ENCODE measurements at regions not wholly inside any gene's neighbourhood (a gene's known extent, or its start where the extent isn't known, plus 50 kb on each side); places are given as distances from the start of the nearest gene placed in this dataset.
"Not testable (repeated sequence)": the region's sequence is repeated elsewhere in the genome, so short reads cannot be mapped to it uniquely, and the experiment has no call there.

GRCh38 chr1:69120126-69120741 lies 447.5 kb upstream of the LRRC7 start:
- H3K4me1 Mint-ChIP-seq; H3K4me3 Mint-ChIP-seq; H3K36me3 Mint-ChIP-seq; H3K27ac Mint-ChIP-seq; ATAC-seq; DNase-seq (ENCODE audit: low spot score in 2 of 2); H3K9me3 Mint-ChIP-seq: not testable (repeated sequence)

GRCh38 chr1:69120817-69121216 lies 446.9 kb upstream of the LRRC7 start:
- ATAC-seq, result no peak
- H3K4me1 Mint-ChIP-seq, result no peaks in the 10 kb centered on the region

DNA sequence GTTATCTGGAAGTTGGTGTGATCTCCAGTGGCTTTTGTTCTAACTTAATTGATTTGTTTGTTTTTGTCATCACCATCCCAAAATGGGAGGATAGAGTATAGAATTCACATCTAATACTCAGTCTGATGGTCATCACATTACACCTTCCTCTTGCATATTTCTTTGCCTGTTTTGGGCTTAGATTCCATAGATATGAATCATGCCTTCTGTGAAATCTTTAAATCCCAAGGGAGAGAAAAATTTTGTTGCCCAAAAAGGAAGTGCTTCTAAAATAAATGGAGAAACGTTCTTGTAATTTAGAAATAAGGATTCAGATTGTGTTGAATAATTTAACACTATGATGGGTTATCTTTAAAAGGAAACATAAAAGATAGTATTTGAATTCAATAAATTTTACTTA lies 446.0 kb upstream of the LRRC7 start:
- Mint-ChIP-seq H3K4me3 (no peak overlapping the region), H3K27ac (no peak overlapping the region)
- no peak for DNase-seq (ENCODE audit: low spot score in 2 of 2)

More at GRCh38 chr1:69120817-69121216, 446.9 kb upstream of the LRRC7 start:
- H3K4me3 Mint-ChIP-seq, result no peak overlapping the region
- peaks cover 11% of the 10 kb centered on the region for H3K9me3 Mint-ChIP-seq
- H3K27ac Mint-ChIP-seq, result no peak overlapping the region
- no peak for DNase-seq (ENCODE audit: low spot score in 2 of 2)
- no peaks in the 10 kb centered on the region for H3K36me3 Mint-ChIP-seq

GRCh38 chr1:69122373-69122772 lies 445.3 kb upstream of the LRRC7 start:
- no peaks in the 10 kb centered on the region for H3K4me1 Mint-ChIP-seq
- H3K36me3 Mint-ChIP-seq, result no peaks in the 10 kb centered on the region
- H3K27ac Mint-ChIP-seq, result no peak overlapping the region
- ATAC-seq (no peak), DNase-seq (ENCODE audit: low spot score in 2 of 2) (no peak)
- peaks cover 22% of the 10 kb centered on the region for H3K9me3 Mint-ChIP-seq
- H3K4me3 Mint-ChIP-seq, result no peak overlapping the region

More for the DNA sequence above, 446.0 kb upstream of the LRRC7 start:
- ATAC-seq, result no peak
- H3K36me3 Mint-ChIP-seq, result no peaks in the 10 kb centered on the region
- H3K9me3 Mint-ChIP-seq, result peaks cover 17% of the 10 kb centered on the region
- H3K4me1 Mint-ChIP-seq, result no peaks in the 10 kb centered on the region

- no peaks in the 10 kb centered on the region for H3K4me1 Mint-ChIP-seq
- H3K4me3 Mint-ChIP-seq, result no peak overlapping the region
- H3K36me3 Mint-ChIP-seq, result no peaks in the 10 kb centered on the region
- peaks cover 23% of the 10 kb centered on the region for H3K9me3 Mint-ChIP-seq
- H3K27ac Mint-ChIP-seq, result no peak overlapping the region
- DNase-seq (ENCODE audit: low spot score in 2 of 2), result no peak
- no peak for ATAC-seq
Measured at GRCh38 chr1:69123486-69123885, 444.2 kb upstream of the LRRC7 start.

DNA sequence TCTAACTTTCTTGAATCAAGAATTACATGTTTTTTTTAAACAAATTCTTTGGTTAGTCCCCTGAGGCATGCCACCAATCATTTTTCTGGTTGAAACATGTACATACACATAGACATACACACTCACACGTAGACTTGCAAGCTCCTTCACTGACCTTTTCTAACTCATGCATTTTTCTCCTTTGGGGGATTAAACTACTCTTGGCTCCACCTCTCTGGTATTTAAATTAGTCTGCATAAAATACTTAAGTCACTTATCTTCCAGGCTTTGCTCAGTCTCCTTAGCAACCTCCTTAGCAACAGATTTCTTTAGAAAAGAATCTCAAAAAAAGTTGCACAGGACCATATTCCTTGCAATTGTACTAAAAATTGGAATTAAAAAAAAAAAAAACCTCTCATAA lies 440.9 kb upstream of the LRRC7 start:
- no peaks in the 10 kb centered on the region for H3K36me3 Mint-ChIP-seq
- H3K9me3 Mint-ChIP-seq, result peaks cover 27% of the 10 kb centered on the region
- ATAC-seq (no peak), DNase-seq (ENCODE audit: low spot score in 2 of 2) (no peak)
- no peaks in the 10 kb centered on the region for H3K4me1 Mint-ChIP-seq
- no peak overlapping the region for H3K4me3 Mint-ChIP-seq
- H3K27ac Mint-ChIP-seq, result no peak overlapping the region

GRCh38 chr1:69128204-69128603 lies 439.5 kb upstream of the LRRC7 start:
- DNase-seq (ENCODE audit: low spot score in 2 of 2) (no peak), ATAC-seq (no peak)
- Mint-ChIP-seq H3K9me3 (peaks cover 27% of the 10 kb centered on the region), H3K27ac (no peak overlapping the region), H3K4me3 (no peak overlapping the region), H3K36me3 (no peaks in the 10 kb centered on the region), H3K4me1 (no peaks in the 10 kb centered on the region)

GRCh38 chr1:69129538-69129937 lies 438.2 kb upstream of the LRRC7 start:
- DNase-seq (ENCODE audit: low spot score in 2 of 2), result no peak
- Mint-ChIP-seq H3K27ac (no peak overlapping the region), H3K36me3 (no peaks in the 10 kb centered on the region), H3K4me1 (no peaks in the 10 kb centered on the region), H3K4me3 (no peak overlapping the region), H3K9me3 (peaks cover 25% of the 10 kb centered on the region)
- ATAC-seq, result no peak

DNA sequence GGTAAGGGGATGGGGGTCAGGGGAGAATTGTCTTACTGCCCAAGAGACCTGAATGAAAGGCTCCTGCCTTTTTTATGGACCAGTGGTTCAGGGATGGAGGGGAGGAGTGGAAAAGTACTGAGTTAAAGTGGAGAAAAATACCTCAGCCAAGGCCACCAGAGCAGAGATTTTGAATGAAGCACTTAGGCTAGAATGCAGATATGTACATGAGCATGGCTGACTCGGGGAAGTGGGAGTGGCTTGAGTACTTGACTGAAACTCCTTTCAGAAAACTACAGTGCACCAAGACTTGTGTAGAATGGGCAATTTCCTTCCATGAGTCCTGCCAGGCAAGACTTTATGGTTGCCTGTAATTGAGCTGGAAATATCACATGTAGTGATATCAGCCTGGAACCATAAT lies 429.6 kb upstream of the LRRC7 start:
- Mint-ChIP-seq H3K4me1 (no peaks in the 10 kb centered on the region), H3K4me3 (no peak overlapping the region), H3K27ac (no peak overlapping the region), H3K9me3 (peaks cover 21% of the 10 kb centered on the region), H3K36me3 (no peaks in the 10 kb centered on the region)
- no peak for ATAC-seq
- DNase-seq (ENCODE audit: low spot score in 2 of 2), result no peak

GRCh38 chr1:69139007-69139406 lies 428.7 kb upstream of the LRRC7 start:
- no peak for DNase-seq (ENCODE audit: low spot score in 2 of 2)
- H3K27ac Mint-ChIP-seq, result no peak overlapping the region
- H3K36me3 Mint-ChIP-seq, result no peaks in the 10 kb centered on the region
- no peak overlapping the region for H3K4me3 Mint-ChIP-seq
- H3K4me1 Mint-ChIP-seq, result no peaks in the 10 kb centered on the region
- ATAC-seq, result no peak
- peaks cover 24% of the 10 kb centered on the region for H3K9me3 Mint-ChIP-seq

DNA sequence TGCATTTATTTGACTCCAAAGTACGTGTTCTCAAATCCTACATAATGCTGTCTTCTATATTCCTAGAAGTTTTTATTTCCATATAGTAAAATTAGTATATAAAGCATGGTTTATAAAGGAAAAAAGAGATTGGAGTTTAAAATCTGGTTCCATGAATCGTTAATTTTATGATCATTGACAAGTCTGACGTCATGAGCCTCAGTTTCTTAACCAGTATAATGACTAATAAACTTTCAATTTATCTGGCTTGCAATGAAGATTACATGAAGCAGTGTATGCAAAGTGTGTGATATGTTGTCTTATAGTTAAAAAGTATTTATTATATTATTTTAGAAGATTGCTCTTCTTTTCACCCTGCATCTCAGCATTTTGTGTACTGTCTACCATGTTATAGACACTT lies 421.4 kb upstream of the LRRC7 start:
- H3K27ac Mint-ChIP-seq, result no peak overlapping the region
- peaks cover 6% of the 10 kb centered on the region for H3K9me3 Mint-ChIP-seq
- no peaks in the 10 kb centered on the region for H3K36me3 Mint-ChIP-seq
- no peaks in the 10 kb centered on the region for H3K4me1 Mint-ChIP-seq
- H3K4me3 Mint-ChIP-seq, result no peak overlapping the region
- ATAC-seq (no peak), DNase-seq (ENCODE audit: low spot score in 2 of 2) (no peak)

DNA sequence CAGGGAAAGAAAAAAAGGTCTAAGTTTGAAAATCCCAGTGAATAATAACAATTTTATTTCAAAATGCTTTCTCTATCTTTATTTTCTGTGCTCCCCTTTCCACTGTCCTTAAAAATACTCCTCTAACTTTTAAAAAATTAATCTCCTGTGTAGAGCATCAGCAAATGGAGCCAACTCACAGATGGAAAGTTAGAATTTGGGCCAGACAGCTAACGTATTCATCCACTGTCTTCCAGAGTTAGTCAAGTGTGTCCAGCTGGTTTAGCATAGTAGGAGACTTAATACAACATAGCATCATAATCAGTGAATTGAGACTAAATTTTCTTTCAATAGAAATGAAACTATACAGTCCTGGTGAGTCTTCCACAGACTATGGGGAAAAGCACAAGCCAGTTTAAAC lies 419.0 kb upstream of the LRRC7 start:
- ATAC-seq, result no peak
- no peak for DNase-seq (ENCODE audit: low spot score in 2 of 2)
- Mint-ChIP-seq H3K9me3 (peaks cover 11% of the 10 kb centered on the region), H3K27ac (no peak overlapping the region), H3K4me1 (no peaks in the 10 kb centered on the region), H3K4me3 (no peak overlapping the region), H3K36me3 (no peaks in the 10 kb centered on the region)

DNA sequence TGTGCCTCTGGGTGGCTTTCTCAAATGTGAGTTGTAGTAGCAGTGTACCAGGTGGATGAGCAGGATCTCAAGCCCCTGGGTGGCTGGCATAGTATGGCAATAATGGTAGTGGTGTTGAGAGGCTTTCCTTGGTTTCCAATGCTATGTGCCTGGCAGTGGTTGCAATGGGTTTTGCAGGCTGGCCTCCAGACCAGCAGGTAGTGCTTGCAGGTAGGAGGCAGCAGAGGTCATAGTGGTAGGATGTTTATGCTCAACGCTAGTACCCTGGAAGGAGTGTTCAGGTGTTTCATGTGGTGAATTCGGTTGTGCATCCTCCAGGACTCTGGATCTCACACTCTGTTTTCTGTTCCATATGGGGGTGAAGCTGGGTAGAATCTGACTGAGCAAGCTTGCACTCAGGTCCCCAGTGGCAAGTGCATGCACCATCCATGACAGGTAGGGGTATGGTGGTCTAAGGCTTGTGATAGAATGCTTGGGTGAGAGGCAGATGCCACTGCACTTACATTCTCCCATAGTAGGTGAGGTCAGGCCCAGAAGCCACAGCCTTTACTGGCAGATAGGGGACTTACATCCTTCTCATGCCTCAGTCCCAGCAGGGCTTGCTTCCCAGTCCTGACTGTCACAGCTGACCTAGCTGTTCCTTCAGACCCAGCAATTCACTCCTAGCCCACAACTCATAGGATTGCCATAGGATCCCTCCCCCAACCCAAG lies 410.5 kb upstream of the LRRC7 start:
- ATAC-seq (no peak), DNase-seq (ENCODE audit: low spot score in 2 of 2) (no peak)
- Mint-ChIP-seq H3K36me3 (no peaks in the 10 kb centered on the region), H3K27ac (no peak overlapping the region), H3K4me1 (no peaks in the 10 kb centered on the region), H3K9me3 (peaks cover 27% of the 10 kb centered on the region), H3K4me3 (no peak overlapping the region)

DNA sequence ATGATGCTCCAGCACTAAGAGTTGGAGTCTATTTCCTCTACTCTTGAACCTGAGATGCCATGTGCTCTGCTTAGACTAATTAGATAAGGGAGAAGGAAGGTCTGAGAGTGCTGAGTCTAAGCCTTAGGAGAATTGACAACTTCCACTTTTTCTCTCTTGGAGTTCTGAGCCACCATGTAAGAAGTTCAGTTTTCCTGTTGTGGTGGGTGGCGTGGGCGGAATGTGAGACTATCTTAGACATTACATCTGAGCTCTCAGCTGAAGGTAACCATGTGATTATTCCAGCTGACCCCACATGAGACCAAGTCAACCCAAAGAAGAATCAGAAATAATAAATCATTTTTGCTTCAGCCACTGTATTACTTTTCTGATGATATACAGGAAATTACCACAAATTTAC lies 404.5 kb upstream of the LRRC7 start:
- Mint-ChIP-seq H3K4me3 (no peak overlapping the region), H3K9me3 (peaks cover 8% of the 10 kb centered on the region), H3K36me3 (no peaks in the 10 kb centered on the region), H3K4me1 (no peaks in the 10 kb centered on the region), H3K27ac (no peak overlapping the region)
- ATAC-seq, result no peak
- DNase-seq (ENCODE audit: low spot score in 2 of 2), result no peak

- Mint-ChIP-seq H3K36me3 (no peaks in the 10 kb centered on the region), H3K4me3 (no peak overlapping the region), H3K4me1 (no peaks in the 10 kb centered on the region), H3K9me3 (peaks cover 8% of the 10 kb centered on the region), H3K27ac (no peak overlapping the region)
- DNase-seq (ENCODE audit: low spot score in 2 of 2), result no peak
- ATAC-seq, result no peak
Measured at GRCh38 chr1:69163779-69164178, 403.9 kb upstream of the LRRC7 start.

- no peak overlapping the region for H3K4me3 Mint-ChIP-seq
- H3K36me3 Mint-ChIP-seq, result no peaks in the 10 kb centered on the region
Measured at GRCh38 chr1:69167876-69168275, 399.8 kb upstream of the LRRC7 start.

More at GRCh38 chr1:69167876-69168275, 399.8 kb upstream of the LRRC7 start:
- Mint-ChIP-seq H3K9me3 (peaks cover 18% of the 10 kb centered on the region), H3K4me1 (no peaks in the 10 kb centered on the region), H3K27ac (no peak overlapping the region)
- ATAC-seq, result no peak
- DNase-seq (ENCODE audit: low spot score in 2 of 2), result no peak

Data from stimulated activated effector memory CD8-positive, alpha-beta T cell treated with anti-CD3 and anti-CD28 coated beads, Interleukin-12 subunit alpha, Interleukin-12 subunit beta, amount 100 ng/mL, for 72 hours (primary cell).